Cardiac muscle cell (in vitro differentiated cells and primary cell): ENCODE measurements at regions not wholly inside any gene's neighbourhood (a gene's known extent, or its start where the extent isn't known, plus 50 kb on each side); places are given as distances from the start of the nearest gene placed in this dataset.

Experiments used
- DNase-seq, 2 donors: peaks; one replicate each; pipeline versions ENCODE4 v3.0.0 to v3.0.0-alpha.2; 2010 to 2017; ENCODE audit warnings: low read depth in 1 of 2, low spot score in 1 of 2
- H3K27ac ChIP-seq: fragments of 200-600 bp; sonication (generic); 2 replicates; pipeline ENCODE4 v1.5.1; 2016
- H3K27me3 ChIP-seq: fragments of 200-600 bp; sonication (generic); 2 replicates; pipeline ENCODE4 v1.6.0; 2016; ENCODE audit warnings: control low read depth
- H3K36me3 ChIP-seq: fragments of 200-600 bp; sonication (generic); 2 replicates; pipeline ENCODE4 v1.5.1; 2016; ENCODE audit warnings: control low read depth
- H3K4me1 ChIP-seq: fragments of 200-600 bp; sonication (generic); 2 replicates; pipeline ENCODE4 v1.8.1; 2017; ENCODE audit warnings: low read depth, mild to moderate bottlenecking, mixed run types
- H3K4me3 ChIP-seq: fragments of 200-600 bp; sonication (generic); 2 replicates; pipeline ENCODE4 v1.5.1; 2016; ENCODE audit warnings: mild to moderate bottlenecking
- H3K9me3 ChIP-seq: fragments of 200-600 bp; sonication (generic); 2 replicates; pipeline ENCODE4 v1.5.1; 2017; ENCODE audit warnings: low read depth, mild to moderate bottlenecking, control low read depth
- CTCF ChIP-seq: IDR thresholded peaks from 2 replicates; pipeline ENCODE4 v1.5.1; 2012; ENCODE audit warnings: low read depth, mild to moderate bottlenecking, low read length

- DNase-seq, result no peak
- Histone ChIP-seq H3K4me3 (no peak overlapping the region), H3K27ac (no peak overlapping the region), H3K27me3 (no peaks in the 10 kb centered on the region), H3K9me3 (no peaks in the 10 kb centered on the region), H3K36me3 (no peaks in the 10 kb centered on the region), H3K4me1 (peaks cover 3% of the 10 kb centered on the region)
- no peak for TF ChIP-seq CTCF
Measured at GRCh38 chr3:88452228-88452627, 302.5 kb downstream of the C3orf38 start.

- TF ChIP-seq CTCF, result no peak
- no peak overlapping the region for H3K27ac ChIP-seq
- H3K9me3 ChIP-seq, result no peaks in the 10 kb centered on the region
- no peaks in the 10 kb centered on the region for H3K36me3 ChIP-seq
- H3K4me1 ChIP-seq, result no peaks in the 10 kb centered on the region
- no peaks in the 10 kb centered on the region for H3K27me3 ChIP-seq
- no peak overlapping the region for H3K4me3 ChIP-seq
- DNase-seq, result no peak
Measured at GRCh38 chr3:88460369-88460768, 310.6 kb downstream of the C3orf38 start.

GRCh38 chr3:88462230-88462629 lies 312.5 kb downstream of the C3orf38 start:
- no peak overlapping the region for H3K27ac ChIP-seq
- no peaks in the 10 kb centered on the region for H3K4me1 ChIP-seq
- no peak for TF ChIP-seq CTCF
- H3K9me3 ChIP-seq, result no peaks in the 10 kb centered on the region
- no peak overlapping the region for H3K4me3 ChIP-seq
- peak in 1 of 2 donors; percentile 0 for DNase-seq
- H3K27me3 ChIP-seq, result no peaks in the 10 kb centered on the region
- H3K36me3 ChIP-seq, result no peaks in the 10 kb centered on the region

GRCh38 chr3:88467191-88467590 lies 317.4 kb downstream of the C3orf38 start:
- DNase-seq, result no peak
- H3K4me3 ChIP-seq, result no peak overlapping the region
- no peak for TF ChIP-seq CTCF

GRCh38 chr3:88469216-88469615 lies 319.5 kb downstream of the C3orf38 start:
- no peak for DNase-seq
- Histone ChIP-seq H3K27ac (no peak overlapping the region), H3K9me3 (no peaks in the 10 kb centered on the region), H3K4me1 (no peaks in the 10 kb centered on the region), H3K36me3 (no peaks in the 10 kb centered on the region), H3K4me3 (no peak overlapping the region), H3K27me3 (no peaks in the 10 kb centered on the region)
- TF ChIP-seq CTCF, result no peak

More at GRCh38 chr3:88467191-88467590, 317.4 kb downstream of the C3orf38 start:
- H3K27me3 ChIP-seq, result no peaks in the 10 kb centered on the region
- H3K27ac ChIP-seq, result no peak overlapping the region
- H3K9me3 ChIP-seq, result no peaks in the 10 kb centered on the region
- H3K4me1 ChIP-seq, result no peaks in the 10 kb centered on the region
- no peaks in the 10 kb centered on the region for H3K36me3 ChIP-seq

GRCh38 chr3:88478460-88478859 lies 328.7 kb downstream of the C3orf38 start:
- Histone ChIP-seq H3K4me1 (no peaks in the 10 kb centered on the region), H3K27me3 (no peaks in the 10 kb centered on the region), H3K36me3 (no peaks in the 10 kb centered on the region), H3K4me3 (no peak overlapping the region), H3K9me3 (no peaks in the 10 kb centered on the region), H3K27ac (no peak overlapping the region)
- no peak for TF ChIP-seq CTCF
- DNase-seq, result no peak
